C4-2B (cell line): ENCODE measurements at regions not wholly inside any gene's neighbourhood (a gene's known extent, or its start where the extent isn't known, plus 50 kb on each side); places are given as distances from the start of the nearest gene placed in this dataset.
"Not testable (repeated sequence)": the region's sequence is repeated elsewhere in the genome, so short reads cannot be mapped to it uniquely, and the experiment has no call there.

Source experiments
- H3K27ac ChIP-seq: fragments of 450-650 bp; 2 replicates; pipeline ENCODE4 v1.5.1; 2017
- CTCF ChIP-seq: fragments of 450-650 bp; conservative IDR thresholded peaks from 2 replicates; pipeline ENCODE4 v1.5.1; 2017; ENCODE audit warnings: mild to moderate bottlenecking
- ZFX ChIP-seq: fragments of 450-650 bp; IDR thresholded peaks from 2 replicates; pipeline ENCODE4 v1.6.1; 2017

- no peak for TF ChIP-seq ZFX
- no peak for TF ChIP-seq CTCF
- no peak overlapping the region for H3K27ac ChIP-seq
Measured at GRCh38 chr6:22206106-22206505, 90.7 kb downstream of the PRL start.

- TF ChIP-seq ZFX: no peak
- H3K27ac ChIP-seq: no peak overlapping the region
Measured at GRCh38 chr6:22208026-22208425, 88.8 kb downstream of the PRL start.

- H3K27ac ChIP-seq: no peak overlapping the region; the same call in 1 of the 2 replicates
- TF ChIP-seq CTCF (no peak), ZFX (no peak)
Measured at GRCh38 chr6:22214314-22214713, 82.5 kb downstream of the PRL start.

- H3K27ac ChIP-seq: not testable (repeated sequence)
Measured at GRCh38 chr6:22215474-22215873, 81.4 kb downstream of the PRL start.

DNA sequence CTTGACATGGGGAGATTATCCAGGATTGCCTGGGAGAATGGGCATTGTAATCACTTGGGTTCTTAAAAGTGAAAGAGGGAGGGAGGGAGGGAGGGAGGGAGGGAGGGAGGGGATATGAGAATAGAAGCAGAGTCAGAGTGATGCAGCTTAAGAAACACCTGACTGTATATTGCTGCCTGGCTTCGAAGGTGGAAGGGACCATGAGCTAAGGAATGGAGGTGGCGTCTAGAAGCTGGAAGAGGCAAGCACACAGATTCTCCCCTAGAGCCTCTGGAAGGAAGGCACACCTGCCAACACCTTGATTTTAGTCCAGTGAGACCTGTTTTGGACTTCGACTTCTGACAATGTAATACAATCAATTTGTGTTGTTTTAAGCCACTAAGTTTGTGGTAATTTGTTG lies 78.4 kb downstream of the PRL start:
- TF ChIP-seq CTCF (no peak), ZFX (no peak)
- H3K27ac ChIP-seq: no peak overlapping the region

DNA sequence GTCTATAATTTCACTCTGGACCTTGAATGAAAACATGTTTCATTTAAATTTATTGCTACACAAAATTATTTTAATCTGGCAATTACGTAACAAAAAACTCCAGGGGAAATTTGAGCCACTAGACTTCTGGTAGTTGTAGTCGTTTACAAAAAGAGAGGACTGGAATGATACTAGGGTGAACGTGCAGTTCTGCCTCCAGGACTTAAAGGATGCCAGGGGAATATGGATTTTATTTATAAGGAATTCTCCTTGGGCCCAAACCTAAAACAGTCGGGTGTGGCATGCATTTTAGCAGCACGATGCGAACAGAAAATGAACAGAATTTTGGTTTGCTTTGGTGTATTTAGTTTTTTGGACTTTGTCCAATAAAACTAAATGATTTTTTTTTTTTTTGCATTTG lies 76.9 kb downstream of the PRL start:
- no peak overlapping the region for H3K27ac ChIP-seq
- TF ChIP-seq CTCF (no peak), ZFX (no peak)

DNA sequence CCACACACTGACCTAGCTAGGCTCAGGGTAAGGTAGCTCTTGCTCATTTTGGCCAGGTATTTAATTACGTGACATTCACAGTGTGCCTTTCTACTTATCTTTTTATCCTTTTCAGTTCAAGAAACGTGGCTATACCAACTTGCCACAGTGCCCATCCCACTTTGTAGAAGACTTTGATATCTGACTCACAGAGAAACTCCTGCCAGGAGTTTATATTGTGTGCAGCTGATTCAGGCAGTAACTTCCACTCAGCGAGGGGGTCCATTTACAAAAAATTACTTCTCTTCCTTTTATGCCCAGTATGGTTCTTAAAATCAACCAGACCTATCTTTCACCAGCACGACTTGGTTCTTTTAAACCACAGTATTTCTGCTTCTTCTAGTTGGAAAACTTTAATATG lies 75.6 kb downstream of the PRL start:
- no peak overlapping the region for H3K27ac ChIP-seq
- TF ChIP-seq CTCF: no peak
- no peak for TF ChIP-seq ZFX

DNA sequence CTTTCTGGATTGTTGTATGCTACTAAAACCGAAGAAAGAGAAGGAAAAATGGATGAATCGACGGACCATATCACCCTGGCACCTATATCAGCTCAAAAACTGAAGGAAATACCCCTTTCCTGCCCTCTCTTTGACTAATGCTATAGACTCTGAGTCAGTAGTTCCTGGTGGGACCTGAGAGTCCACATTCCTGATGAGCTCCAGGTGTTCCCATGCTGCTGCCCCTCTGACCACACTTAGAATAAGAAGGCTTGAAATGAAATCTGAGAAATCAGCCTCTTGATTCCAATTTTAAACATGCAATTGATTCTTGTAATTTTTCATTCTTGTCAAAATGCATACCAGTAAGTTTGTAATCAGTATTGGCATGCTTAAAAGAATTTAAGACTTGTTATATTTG lies 75.2 kb downstream of the PRL start:
- H3K27ac ChIP-seq: no peak overlapping the region
- no peak for TF ChIP-seq CTCF
- TF ChIP-seq ZFX: no peak

- TF ChIP-seq ZFX (no peak), CTCF (no peak)
- no peak overlapping the region for H3K27ac ChIP-seq
Measured at GRCh38 chr6:22222469-22222868, 74.4 kb downstream of the PRL start.
